Esophagus muscularis mucosa (tissue), 4 donors: ENCODE measurements at regions not wholly inside any gene's neighbourhood (a gene's known extent, or its start where the extent isn't known, plus 50 kb on each side); places are given as distances from the start of the nearest gene placed in this dataset.
"Not testable (repeated sequence)": the region's sequence is repeated elsewhere in the genome, so short reads cannot be mapped to it uniquely, and the experiment has no call there.

Source experiments
- DNase-seq: peaks from one replicate; pipeline ENCODE4 v3.0.0-alpha.2; 2017; ENCODE audit errors: extremely low spot score
- H3K27ac ChIP-seq, 4 donors: fragments of 200-600 bp; sonication (generic); replicated peaks in 1 of 4; 1 replicate in 3 of 4; 2 replicates in 1 of 4; pipeline ENCODE4 v1.5.1; 2016 to 2019; ENCODE audit warnings: mild to moderate bottlenecking in 1 of 4
- H3K27me3 ChIP-seq, 4 donors: fragments of 200-600 bp; sonication (generic); one replicate each; pipeline versions ENCODE4 v1.5.1 to v1.6.0; 2016 to 2019
- H3K36me3 ChIP-seq, 4 donors: fragments of 200-600 bp; sonication (generic); one replicate each; pipeline ENCODE4 v1.5.1; 2016 to 2019
- H3K4me1 ChIP-seq, 4 donors: fragments of 200-600 bp; sonication (generic); one replicate each; pipeline ENCODE4 v1.5.1; 2016 to 2019
- H3K4me3 ChIP-seq, 4 donors: fragments of 200-600 bp; sonication (generic); 1 replicate in 2 of 4; 2 replicates in 2 of 4; pipeline ENCODE4 v1.5.1; 2016 to 2019; ENCODE audit warnings: mild to moderate bottlenecking in 4 of 4, moderate library complexity in 1 of 4
- H3K9me3 ChIP-seq, 4 donors: fragments of 200-600 bp; sonication (generic); 1 replicate in 3 of 4; 2 replicates in 1 of 4; pipeline ENCODE4 v1.5.1; 2016 to 2019
- CTCF ChIP-seq, 3 experiments: fragments of 200-600 bp in 2 of 3; fragments of 450-650 bp in 1 of 3; sonication (generic) in 2 of 3; IDR thresholded peaks; one replicate each; pipeline ENCODE4 v1.5.1; 2017 to 2019; ENCODE audit warnings: antibody characterized with exemption in 3 of 3, mild to moderate bottlenecking in 2 of 3, moderate library complexity in 1 of 3
- EP300 ChIP-seq: sonication (generic); formaldehyde crosslinking; IDR thresholded peaks from one replicate; pipeline ENCODE4 v1.6.1; 2017; ENCODE audit warnings: antibody characterized with exemption
- POLR2A ChIP-seq: fragments of 450-650 bp; IDR thresholded peaks from one replicate; pipeline ENCODE4 v1.6.1; 2017; ENCODE audit warnings: antibody characterized with exemption, moderate library complexity, mild to moderate bottlenecking, low read depth
- POLR2AphosphoS5 ChIP-seq, 2 donors: sonication (generic); formaldehyde crosslinking; IDR thresholded peaks; one replicate each; pipeline ENCODE4 v1.6.1; 2017; ENCODE audit warnings: antibody characterized with exemption in 2 of 2
- WGBS: methylation state at CpG from one replicate; pipeline ENCODE4 v1.1.5; 2018; 5-methylcytosine and 5-hydroxymethylcytosine counted together
- intact Hi-C: fragments of 100-400 bp; cut with DNase I; formaldehyde crosslinking; loops from one replicate; pipeline ENCODE4 v1.15.1; 2023

GRCh38 chr3:127085576-127085975 lies 102.7 kb downstream of the PLXNA1 start:
- intact Hi-C loops = no loop called here
- WGBS = 90% methylated on average over 13 of the region's 13 CpGs

GRCh38 chr3:127086591-127086990 lies 103.7 kb downstream of the PLXNA1 start:
- H3K27ac ChIP-seq, intact Hi-C loops, DNase-seq, H3K4me1 ChIP-seq, H3K9me3 ChIP-seq, H3K36me3 ChIP-seq, H3K27me3 ChIP-seq, H3K4me3 ChIP-seq: not testable (repeated sequence)
- 89% methylated on average over 13 of the region's 13 CpGs for WGBS

More at GRCh38 chr3:127085576-127085975, 102.7 kb downstream of the PLXNA1 start:
- Histone ChIP-seq H3K27me3 (peaks cover 0 to 5% (median 0%) of the 10 kb centered on the region in 4 donors), H3K4me3 (no peak overlapping the region), H3K4me1 (no peaks in the 10 kb centered on the region), H3K27ac (no peak overlapping the region), H3K36me3 (no peaks in the 10 kb centered on the region), H3K9me3 (no peaks in the 10 kb centered on the region)
- no peak for DNase-seq
- no peak for TF ChIP-seq POLR2A
- TF ChIP-seq CTCF (IDR thresholded peaks at IDR 0.05) = no peak
- TF ChIP-seq POLR2AphosphoS5 (IDR thresholded peaks at IDR 0.05) = no peak
- TF ChIP-seq EP300 = no peak

GRCh38 chr3:127087441-127087840 lies 104.5 kb downstream of the PLXNA1 start:
- DNase-seq = no peak
- no peak overlapping the region for H3K27ac ChIP-seq
- H3K4me1 ChIP-seq = no peaks in the 10 kb centered on the region
- H3K36me3 ChIP-seq = no peaks in the 10 kb centered on the region
- intact Hi-C loops = no loop called here
- H3K9me3 ChIP-seq = no peaks in the 10 kb centered on the region
- WGBS = 89% methylated on average over 8 of the region's 9 CpGs
- TF ChIP-seq CTCF (IDR thresholded peaks at IDR 0.05) (no peak), EP300 (no peak), POLR2A (no peak), POLR2AphosphoS5 (IDR thresholded peaks at IDR 0.05) (no peak)
- H3K4me3 ChIP-seq = no peak overlapping the region
- H3K27me3 ChIP-seq = peaks cover 0 to 5% (median 0%) of the 10 kb centered on the region in 4 donors

GRCh38 chr3:127088511-127089351 lies 104.2 kb upstream of the PRR23E start:
- TF ChIP-seq POLR2AphosphoS5 (IDR thresholded peaks at IDR 0.05) (no peak), EP300 (no peak), CTCF (IDR thresholded peaks at IDR 0.05) (no peak), POLR2A (no peak)
- Histone ChIP-seq H3K27me3 (peaks cover 0 to 5% (median 0%) of the 10 kb centered on the region in 4 donors), H3K4me3 (no peak overlapping the region), H3K4me1 (no peaks in the 10 kb centered on the region), H3K27ac (no peak overlapping the region), H3K9me3 (no peaks in the 10 kb centered on the region), H3K36me3 (no peaks in the 10 kb centered on the region)
- no peak for DNase-seq
- 80% methylated on average over 17 of the region's 20 CpGs for WGBS
- intact Hi-C loops = no loop called here

- Histone ChIP-seq H3K27ac (no peak overlapping the region), H3K4me1 (no peaks in the 10 kb centered on the region), H3K9me3 (no peaks in the 10 kb centered on the region), H3K27me3 (peaks cover 0 to 5% (median 0%) of the 10 kb centered on the region in 4 donors), H3K4me3 (no peak overlapping the region), H3K36me3 (no peaks in the 10 kb centered on the region)
- TF ChIP-seq EP300 (no peak), POLR2AphosphoS5 (IDR thresholded peaks at IDR 0.05) (no peak)
- intact Hi-C loops = no loop called here
- WGBS = 80% methylated on average over 7 of the region's 7 CpGs
- no peak for DNase-seq
Measured at GRCh38 chr3:127089486-127090145, 103.3 kb upstream of the PRR23E start.
